K562 (cell line): ENCODE measurements at regions not wholly inside any gene's neighbourhood (a gene's known extent, or its start where the extent isn't known, plus 50 kb on each side); places are given as distances from the start of the nearest gene placed in this dataset.

Experiments used
- ATAC-seq: fragments of 200-7000 bp; cut with Tn5 transposase; 3 replicates; pipeline ENCODE4 v1.9.1; 2020; ENCODE audit warnings: moderate library complexity
- BruUV-seq: library from RNA; stranded (reverse); fragments of 400-500 nt; replicated peaks from 2 replicates; lab custom pipeline; 2021; lab: Mats Ljungman, UMichigan
- CTCF ChIA-PET: fragments of 300-600 bp; formaldehyde crosslinking; extraction: SDS; loops from one replicate; lab custom pipeline; 2021; ENCODE audit warnings: low intra/inter-chr PET ratio; lab: Yijun Ruan, JAX
- POLR2A ChIA-PET: fragments of 300-600, 350-650 bp; sonication (Branson Sonifier 250); formaldehyde crosslinking; extraction: SDS; loops from one replicate; lab custom pipeline; 2021; ENCODE audit warnings: antibody characterized with exemption, inconsistent platforms; lab: Yijun Ruan, JAX
- DNase-seq, 4 experiments: peaks; one replicate each; pipeline versions ENCODE4 v3.0.0 to v3.0.0-alpha.2; 2011 to 2018; ENCODE audit warnings: low spot score in 3 of 4, mixed read lengths in 3 of 4; ENCODE audit errors: extremely low read depth in 1 of 4
- FAIRE-seq: peaks from 2 replicates; lab custom pipeline; 2011; peaks lifted over from hg19 to GRCh38; lab: Jason Lieb, UNC
- H2AFZ ChIP-seq: 2 replicates; pipeline ENCODE4 v1.6.0; 2011; ENCODE audit warnings: low read depth, low read length, control low read depth, inconsistent platforms
- H3K27ac ChIP-seq: fragments of 200-600 bp; 3 replicates; pipeline ENCODE4 v1.8.0; 2011; ENCODE audit warnings: low read depth, mild to moderate bottlenecking, control low read depth, inconsistent platforms, low read length, moderate library complexity, mixed read lengths; ENCODE audit errors: extremely low read depth
- H3K27me3 ChIP-seq, 2 experiments: fragments of 300-600 bp in 1 of 2; 2 replicates in 1 of 2; 3 replicates in 1 of 2; pipeline versions ENCODE4 v1.6.0 to v1.8.0; 2011; ENCODE audit warnings: inconsistent platforms in 2 of 2, low read length in 2 of 2, mild to moderate bottlenecking in 1 of 2, mixed read lengths in 1 of 2, moderate library complexity in 1 of 2; ENCODE audit not compliant: control insufficient read depth in 2 of 2, insufficient read depth in 2 of 2
- H3K36me3 ChIP-seq: fragments of 300-600 bp; 3 replicates; pipeline ENCODE4 v1.8.0; 2011; ENCODE audit warnings: mild to moderate bottlenecking, low read length, inconsistent platforms; ENCODE audit not compliant: control insufficient read depth, insufficient read depth
- H3K4me1 ChIP-seq, 2 experiments: fragments of 200-600 bp in 1 of 2; replicated peaks in 1 of 2; 2 replicates in 1 of 2; 3 replicates in 1 of 2; pipeline versions ENCODE4 v1.5.1 to v1.8.0; 2011; ENCODE audit warnings: inconsistent platforms in 2 of 2, low read length in 2 of 2, mild to moderate bottlenecking in 1 of 2, mixed read lengths in 1 of 2, moderate library complexity in 1 of 2; ENCODE audit not compliant: control insufficient read depth in 2 of 2, insufficient read depth in 2 of 2
- H3K4me2 ChIP-seq: 2 replicates; pipeline ENCODE4 v1.6.1; 2011; ENCODE audit warnings: low read length, control low read depth, inconsistent platforms, mixed read lengths; ENCODE audit not compliant: insufficient read depth
- H3K4me3 ChIP-seq: fragments of 200-600 bp; sonication (generic), shearing (Covaris generic); 2 replicates; pipeline ENCODE4 v1.5.1; 2016; ENCODE audit warnings: control low read depth, inconsistent platforms
- H3K79me2 ChIP-seq: fragments of 200-600 bp; 3 replicates; pipeline ENCODE4 v1.8.0; 2011; ENCODE audit warnings: low read length, inconsistent platforms; ENCODE audit not compliant: control insufficient read depth, insufficient read depth
- H3K9ac ChIP-seq, 2 experiments: 2 replicates each; pipeline versions ENCODE4 v1.6.0 to v1.6.1; 2011; ENCODE audit warnings: low read depth in 2 of 2, low read length in 2 of 2, control low read depth in 1 of 2, inconsistent platforms in 1 of 2, mild to moderate bottlenecking in 1 of 2, mixed read lengths in 1 of 2; ENCODE audit not compliant: insufficient read depth in 1 of 2
- H3K9me1 ChIP-seq: one replicate; pipeline ENCODE4 v1.6.0; 2011; ENCODE audit warnings: inconsistent platforms, mild to moderate bottlenecking, low read length, moderate library complexity; ENCODE audit not compliant: control insufficient read depth, insufficient read depth
- H3K9me3 ChIP-seq: replicated peaks from 2 replicates; pipeline ENCODE4 v1.5.1; 2011; ENCODE audit warnings: low read depth, low read length, inconsistent platforms; ENCODE audit not compliant: control insufficient read depth, insufficient read depth
- H4K20me1 ChIP-seq: replicated peaks from 2 replicates; pipeline ENCODE4 v1.6.1; 2011; ENCODE audit warnings: low read length, inconsistent platforms, mixed read lengths; ENCODE audit not compliant: control insufficient read depth, insufficient read depth
- CBX8 ChIP-seq: fragments of 200-600 bp; sonication (generic); IDR thresholded peaks from 2 replicates; pipeline ENCODE4 v1.6.1; 2012; ENCODE audit warnings: borderline replicate concordance, mixed run types, low read depth, mild to moderate bottlenecking, moderate library complexity, mixed read lengths, low read length, control low read depth, inconsistent platforms; ENCODE audit not compliant: poor library complexity, severe bottlenecking; ENCODE audit errors: extremely low read depth
- FOS ChIP-seq: IDR thresholded peaks from 3 replicates; pipeline ENCODE4 v1.6.1; 2011; ENCODE audit not compliant: insufficient read length; ENCODE audit errors: extremely low read depth
- FOSL1 ChIP-seq: fragments of 200-800 bp; sonication (Bioruptor generic); conservative IDR thresholded peaks from 2 replicates; pipeline ENCODE4 v1.6.1; 2016; ENCODE audit warnings: missing genetic modification characterization, missing compliant biosample characterization
- FUS ChIP-seq: fragments of 200-400 bp; formaldehyde crosslinking; optimal IDR thresholded peaks from 2 replicates; pipeline ENCODE3; 2017; ENCODE audit warnings: low read depth, low read length
- L3MBTL2 ChIP-seq: fragments of 450-650 bp; IDR thresholded peaks from 2 replicates; pipeline ENCODE4 v1.6.1; 2016; ENCODE audit warnings: mild to moderate bottlenecking, moderate library complexity
- NR4A1 ChIP-seq, 2 experiments: fragments of 250-450 bp in 1 of 2; fragments of 450-650 bp in 1 of 2; sonication (Bioruptor Pico) in 1 of 2; IDR thresholded peaks; 2 replicates each; pipeline versions ENCODE4 v1.4.0 to v1.6.1; 2016 to 2020; ENCODE audit warnings: mild to moderate bottlenecking in 2 of 2, missing compliant biosample characterization in 1 of 2, missing genetic modification characterization in 1 of 2, moderate library complexity in 1 of 2
- RAD21 ChIP-seq, 2 experiments: fragments of 250-450 bp in 1 of 2; fragments of 450-650 bp in 1 of 2; sonication (Bioruptor Pico) in 1 of 2; formaldehyde crosslinking in 1 of 2; IDR thresholded peaks in 1 of 2; conservative IDR thresholded peaks in 1 of 2; 2 replicates each; pipeline versions ENCODE4 v1.4.0 to v1.8.0; 2020 to 2022; ENCODE audit warnings: mild to moderate bottlenecking in 2 of 2, moderate library complexity in 1 of 2
- SMARCA5 ChIP-seq: fragments of 450-650 bp; IDR thresholded peaks from 2 replicates; pipeline ENCODE4 v1.6.1; 2016
- SUPT5H ChIP-seq: fragments of 450-650 bp; IDR thresholded peaks from 2 replicates; pipeline ENCODE4 v1.6.1; 2016
- ZNF41 ChIP-seq: fragments of 250-450 bp; sonication (Bioruptor Pico); conservative IDR thresholded peaks from 2 replicates; pipeline ENCODE4 v1.4.0; 2020; ENCODE audit warnings: mild to moderate bottlenecking
- ZNF589 ChIP-seq: fragments of 200-800 bp; sonication (Bioruptor generic); IDR thresholded peaks from 2 replicates; pipeline ENCODE4 v1.6.1; 2016; ENCODE audit warnings: low read depth, missing genetic modification characterization, missing compliant biosample characterization
- ZZZ3 ChIP-seq: fragments of 450-650 bp; IDR thresholded peaks from 2 replicates; pipeline ENCODE4 v1.6.1; 2016; ENCODE audit warnings: antibody characterized with exemption, mild to moderate bottlenecking, moderate library complexity
- WGBS: fragments of 100-300 bp; shearing (Covaris generic); methylation state at CpG from one replicate; pipeline ENCODE4 v1.1.6; 2016; ENCODE audit warnings: low coverage, mixed read lengths; ENCODE audit not compliant: insufficient coverage; ENCODE audit errors: missing lambda C conversion rate; 5-methylcytosine and 5-hydroxymethylcytosine counted together
- in situ Hi-C: fragments of 300-500 bp; cut with MboI; formaldehyde crosslinking; loops from 4 replicates; pipeline ENCODE4 v1.15.0; 2018; ENCODE audit warnings: inconsistent platforms, mixed read lengths
- intact Hi-C: fragments of 100-400 bp; cut with micrococcal nuclease; formaldehyde crosslinking; loops from 2 replicates; pipeline ENCODE4 v1.14.2; 2022
- TF ChIP-seq, protein P1 (sequence below): fragments of 250-450 bp; sonication (Bioruptor Pico); IDR thresholded peaks from 2 replicates; pipeline ENCODE4 v1.9.0; 2021; ENCODE audit warnings: mild to moderate bottlenecking
- TF ChIP-seq, protein P2 (sequence below): sonication (generic); IDR thresholded peaks from 2 replicates; pipeline ENCODE4 v1.6.1; 2016
- TF ChIP-seq, protein P3 (sequence below): sonication (generic); formaldehyde crosslinking; IDR thresholded peaks from 2 replicates; pipeline ENCODE4 v1.8.0; 2023; ENCODE audit warnings: missing genetic modification reagents, mild to moderate bottlenecking, borderline replicate concordance

DNA sequence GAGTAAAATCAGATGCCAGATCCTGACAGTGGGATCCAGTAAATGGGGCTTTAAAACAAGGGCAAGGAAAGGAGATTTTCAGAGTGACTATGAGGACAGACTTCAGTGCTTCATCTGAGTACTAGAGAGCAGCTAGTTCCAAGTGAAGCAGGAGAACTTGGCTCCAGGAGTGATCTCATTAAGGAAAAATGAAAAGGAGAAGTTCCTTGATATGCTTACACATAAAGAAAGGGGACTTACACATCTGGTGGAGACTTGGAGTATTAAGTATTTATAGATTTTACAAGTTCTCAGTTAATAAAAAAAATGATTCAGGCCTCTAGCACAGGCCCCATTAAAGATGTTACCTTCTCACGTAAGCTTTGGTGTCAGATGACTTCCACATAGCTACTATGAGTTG, 105.8 kb downstream of the ICOS start (continued):
- TF ChIP-seq, protein P1, sequence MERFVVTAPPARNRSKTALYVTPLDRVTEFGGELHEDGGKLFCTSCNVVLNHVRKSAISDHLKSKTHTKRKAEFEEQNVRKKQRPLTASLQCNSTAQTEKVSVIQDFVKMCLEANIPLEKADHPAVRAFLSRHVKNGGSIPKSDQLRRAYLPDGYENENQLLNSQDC (CRISPR knock-in tag): no peak
- TF ChIP-seq L3MBTL2 (no peak), FOS (no peak), FOSL1 (tag) (no peak)

DNA sequence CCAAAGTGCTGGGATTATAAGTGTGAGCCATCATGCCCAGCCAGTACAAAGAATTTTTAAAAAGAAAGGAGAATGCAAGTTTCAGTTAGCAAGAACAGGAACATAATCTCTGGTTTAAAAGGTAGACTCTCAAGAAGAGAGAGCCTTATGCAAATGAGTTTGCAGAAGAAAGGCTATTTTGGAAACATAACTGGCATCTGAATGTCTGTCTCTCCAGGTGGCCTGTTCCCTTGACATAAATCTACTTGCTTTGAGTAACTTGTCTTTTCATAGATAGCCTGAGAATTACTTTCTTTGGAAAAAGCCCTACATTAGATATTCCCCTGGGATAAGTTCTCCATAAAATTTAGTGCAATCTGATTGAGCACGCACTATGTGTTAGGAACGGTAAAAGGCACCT, 109.6 kb downstream of the ICOS start:
- POLR2A ChIA-PET: no interaction called here
- CTCF ChIA-PET: no interaction called here
- Histone ChIP-seq H3K79me2 (no peaks in the 10 kb centered on the region), H3K4me2 (no peak overlapping the region), H3K4me1 (no peaks in the 10 kb centered on the region), H3K9me1 (no peaks in the 10 kb centered on the region), H3K36me3 (no peaks in the 10 kb centered on the region), H3K9ac (no peak overlapping the region), H3K27ac (no peak overlapping the region), H3K27me3 (no peaks in the 10 kb centered on the region; a peak in 1 of 5 replicates), H4K20me1 (no peaks in the 10 kb centered on the region), H3K4me3 (no peak overlapping the region), H3K9me3 (no peaks in the 10 kb centered on the region), H2AFZ (no peak overlapping the region)
- no TSS peak for BruUV-seq
- 0% methylated on average over 2 of the region's 2 CpGs for WGBS
- ATAC-seq: no peak
- no peak for DNase-seq
- FAIRE-seq: no peak
- in situ Hi-C loops: no loop called here
- intact Hi-C loops: no loop called here
- TF ChIP-seq SUPT5H: no peak
- no peak for TF ChIP-seq ZNF41
- TF ChIP-seq, protein P2, sequence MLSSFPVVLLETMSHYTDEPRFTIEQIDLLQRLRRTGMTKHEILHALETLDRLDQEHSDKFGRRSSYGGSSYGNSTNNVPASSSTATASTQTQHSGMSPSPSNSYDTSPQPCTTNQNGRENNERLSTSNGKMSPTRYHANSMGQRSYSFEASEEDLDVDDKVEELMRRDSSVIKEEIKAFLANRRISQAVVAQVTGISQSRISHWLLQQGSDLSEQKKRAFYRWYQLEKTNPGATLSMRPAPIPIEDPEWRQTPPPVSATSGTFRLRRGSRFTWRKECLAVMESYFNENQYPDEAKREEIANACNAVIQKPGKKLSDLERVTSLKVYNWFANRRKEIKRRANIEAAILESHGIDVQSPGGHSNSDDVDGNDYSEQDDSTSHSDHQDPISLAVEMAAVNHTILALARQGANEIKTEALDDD: no peak
- TF ChIP-seq ZNF589: no peak
- TF ChIP-seq ZZZ3: no peak
- no peak for TF ChIP-seq RAD21 (CRISPR knock-in tag; conservative IDR thresholded peaks at IDR 0.05 in 1 of 2, IDR thresholded peaks at IDR 0.05 in 1 of 2)
- TF ChIP-seq FUS: no peak
- TF ChIP-seq SMARCA5: no peak
- TF ChIP-seq CBX8: no peak
- TF ChIP-seq NR4A1 (CRISPR knock-in tag; IDR thresholded peaks at IDR 0.05): no peak
- no peak for TF ChIP-seq NR4A1 (tag; IDR thresholded peaks at IDR 0.05)
- TF ChIP-seq, protein P3, sequence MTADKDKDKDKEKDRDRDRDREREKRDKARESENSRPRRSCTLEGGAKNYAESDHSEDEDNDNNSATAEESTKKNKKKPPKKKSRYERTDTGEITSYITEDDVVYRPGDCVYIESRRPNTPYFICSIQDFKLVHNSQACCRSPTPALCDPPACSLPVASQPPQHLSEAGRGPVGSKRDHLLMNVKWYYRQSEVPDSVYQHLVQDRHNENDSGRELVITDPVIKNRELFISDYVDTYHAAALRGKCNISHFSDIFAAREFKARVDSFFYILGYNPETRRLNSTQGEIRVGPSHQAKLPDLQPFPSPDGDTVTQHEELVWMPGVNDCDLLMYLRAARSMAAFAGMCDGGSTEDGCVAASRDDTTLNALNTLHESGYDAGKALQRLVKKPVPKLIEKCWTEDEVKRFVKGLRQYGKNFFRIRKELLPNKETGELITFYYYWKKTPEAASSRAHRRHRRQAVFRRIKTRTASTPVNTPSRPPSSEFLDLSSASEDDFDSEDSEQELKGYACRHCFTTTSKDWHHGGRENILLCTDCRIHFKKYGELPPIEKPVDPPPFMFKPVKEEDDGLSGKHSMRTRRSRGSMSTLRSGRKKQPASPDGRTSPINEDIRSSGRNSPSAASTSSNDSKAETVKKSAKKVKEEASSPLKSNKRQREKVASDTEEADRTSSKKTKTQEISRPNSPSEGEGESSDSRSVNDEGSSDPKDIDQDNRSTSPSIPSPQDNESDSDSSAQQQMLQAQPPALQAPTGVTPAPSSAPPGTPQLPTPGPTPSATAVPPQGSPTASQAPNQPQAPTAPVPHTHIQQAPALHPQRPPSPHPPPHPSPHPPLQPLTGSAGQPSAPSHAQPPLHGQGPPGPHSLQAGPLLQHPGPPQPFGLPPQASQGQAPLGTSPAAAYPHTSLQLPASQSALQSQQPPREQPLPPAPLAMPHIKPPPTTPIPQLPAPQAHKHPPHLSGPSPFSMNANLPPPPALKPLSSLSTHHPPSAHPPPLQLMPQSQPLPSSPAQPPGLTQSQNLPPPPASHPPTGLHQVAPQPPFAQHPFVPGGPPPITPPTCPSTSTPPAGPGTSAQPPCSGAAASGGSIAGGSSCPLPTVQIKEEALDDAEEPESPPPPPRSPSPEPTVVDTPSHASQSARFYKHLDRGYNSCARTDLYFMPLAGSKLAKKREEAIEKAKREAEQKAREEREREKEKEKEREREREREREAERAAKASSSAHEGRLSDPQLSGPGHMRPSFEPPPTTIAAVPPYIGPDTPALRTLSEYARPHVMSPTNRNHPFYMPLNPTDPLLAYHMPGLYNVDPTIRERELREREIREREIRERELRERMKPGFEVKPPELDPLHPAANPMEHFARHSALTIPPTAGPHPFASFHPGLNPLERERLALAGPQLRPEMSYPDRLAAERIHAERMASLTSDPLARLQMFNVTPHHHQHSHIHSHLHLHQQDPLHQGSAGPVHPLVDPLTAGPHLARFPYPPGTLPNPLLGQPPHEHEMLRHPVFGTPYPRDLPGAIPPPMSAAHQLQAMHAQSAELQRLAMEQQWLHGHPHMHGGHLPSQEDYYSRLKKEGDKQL (CRISPR knock-in tag): no peak
